ENCODE measurements at regions not wholly inside any gene's neighbourhood (a gene's known extent, or its start where the extent isn't known, plus 50 kb on each side); places are given as distances from the start of the nearest gene placed in this dataset.

- TF ChIP-seq ZBTB11 (tag by site-specific recombination; conservative IDR thresholded peaks at IDR 0.05; ENCODE audit: low read depth) (no peak), ZNF664 (tag by site-specific recombination; IDR thresholded peaks at IDR 0.05) (no peak), ZNF514 (tag by site-specific recombination; IDR thresholded peaks at IDR 0.05) (no peak), SP7 (tag by site-specific recombination; IDR thresholded peaks at IDR 0.05) (no peak), ZNF394 (tag by site-specific recombination; IDR thresholded peaks at IDR 0.05; ENCODE audit: borderline replicate concordance) (no peak), KLF17 (tag by site-specific recombination; IDR thresholded peaks at IDR 0.05) (no peak), IKZF3 (tag by site-specific recombination; IDR thresholded peaks at IDR 0.05) (no peak), ZNF366 (tag by site-specific recombination; conservative IDR thresholded peaks at IDR 0.05) (no peak), ZNF174 (tag by site-specific recombination; IDR thresholded peaks at IDR 0.05) (no peak), ZNF10 (tag by site-specific recombination; IDR thresholded peaks at IDR 0.05) (no peak), ZNF548 (tag by site-specific recombination; IDR thresholded peaks at IDR 0.05) (no peak), ZNF335 (tag by site-specific recombination; conservative IDR thresholded peaks at IDR 0.05) (no peak)
Observed at GRCh38 chr13:34810996-34811395, 131.1 kb upstream of the NBEA start (continued).

GRCh38 chr13:34815526-34815925, 126.5 kb upstream of the NBEA start:
- POLR2A ChIA-PET = no interaction called here
- H3K4me1 ChIP-seq (ENCODE audit: control insufficient read depth, insufficient read depth, low read length) = no peaks in the 10 kb centered on the region
- H3K27ac ChIP-seq (ENCODE audit: extremely low read depth, low read depth, low read length) = no peak overlapping the region
- CTCF ChIA-PET = no interaction called here
- no peaks in the 10 kb centered on the region for H3K9me3 ChIP-seq (ENCODE audit: control insufficient read depth, insufficient read depth, low read depth, low read length)
- no peaks in the 10 kb centered on the region for H3K36me3 ChIP-seq (ENCODE audit: control insufficient read depth in 2 of 2, insufficient read depth in 1 of 2, low read length in 2 of 2)
- H3K4me3 ChIP-seq (ENCODE audit: low read depth, low read length) = no peak overlapping the region
- TF ChIP-seq GLIS2 (tag by site-specific recombination; IDR thresholded peaks at IDR 0.05) = no peak
- no peak for TF ChIP-seq ZNF175 (tag by site-specific recombination; IDR thresholded peaks at IDR 0.05)
- TF ChIP-seq ZBTB26 (tag by site-specific recombination; optimal IDR thresholded peaks at IDR 0.05) = no peak
- no peak for TF ChIP-seq ZNF707 (tag by site-specific recombination; IDR thresholded peaks at IDR 0.05)
- TF ChIP-seq ZNF776 (tag by site-specific recombination; IDR thresholded peaks at IDR 0.05; ENCODE audit: borderline replicate concordance) = no peak
- no peak for TF ChIP-seq SP3 (tag by site-specific recombination; IDR thresholded peaks at IDR 0.05)
- TF ChIP-seq ZIC2 (tag by site-specific recombination; IDR thresholded peaks at IDR 0.05) = no peak
- TF ChIP-seq ZNF37A (tag by site-specific recombination; IDR thresholded peaks at IDR 0.05) = no peak
- no peak for TF ChIP-seq ZNF16 (tag by site-specific recombination; IDR thresholded peaks at IDR 0.05; ENCODE audit: low read depth)
- no peak for TF ChIP-seq ZFP3 (tag by site-specific recombination; IDR thresholded peaks at IDR 0.05; ENCODE audit: low read depth)
- TF ChIP-seq KLF10 (tag by site-specific recombination; IDR thresholded peaks at IDR 0.05) = no peak
- no peak for TF ChIP-seq ZNF184 (tag by site-specific recombination; IDR thresholded peaks at IDR 0.05)
- no peak for TF ChIP-seq ZNF23 (tag by site-specific recombination; IDR thresholded peaks at IDR 0.05; ENCODE audit: borderline replicate concordance)
- TF ChIP-seq ZNF518A (tag by site-specific recombination; conservative IDR thresholded peaks at IDR 0.05; ENCODE audit: low read depth) = no peak
- TF ChIP-seq ZNF18 (tag by site-specific recombination; IDR thresholded peaks at IDR 0.05) = no peak
- TF ChIP-seq PRDM1 (tag by site-specific recombination; IDR thresholded peaks at IDR 0.05) = no peak
